ENCODE measurements at regions not wholly inside any gene's neighbourhood (a gene's known extent, or its start where the extent isn't known, plus 50 kb on each side); places are given as distances from the start of the nearest gene placed in this dataset.
"Not testable (repeated sequence)": the region's sequence is repeated elsewhere in the genome, so short reads cannot be mapped to it uniquely, and the experiment has no call there.

DNA sequence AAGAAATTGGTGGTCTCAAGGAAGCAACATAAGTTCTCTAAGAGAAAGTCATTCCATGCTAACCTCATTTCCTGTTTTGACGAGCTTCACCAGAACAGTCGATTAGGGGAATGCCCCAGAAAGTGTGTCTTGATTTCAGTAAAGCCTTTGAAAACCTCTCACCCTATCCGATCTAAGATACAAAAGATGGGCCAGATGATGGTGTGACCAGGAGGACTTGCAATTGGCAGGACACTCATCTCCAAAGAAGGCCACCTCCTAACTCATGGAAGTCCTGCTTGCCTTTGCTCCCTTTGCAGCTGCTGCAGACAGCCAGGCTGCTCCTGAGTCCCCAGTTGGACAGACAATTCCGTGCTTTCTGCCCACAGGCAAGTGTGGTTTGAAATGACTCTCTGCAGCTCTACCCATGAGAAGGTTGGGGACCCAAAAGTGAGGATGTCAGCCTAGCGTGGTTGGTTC is 304.2 kb downstream of the BCL2L11 start:
- not testable (repeated sequence) for DNase-seq (ENCODE audit: low read depth)

DNA sequence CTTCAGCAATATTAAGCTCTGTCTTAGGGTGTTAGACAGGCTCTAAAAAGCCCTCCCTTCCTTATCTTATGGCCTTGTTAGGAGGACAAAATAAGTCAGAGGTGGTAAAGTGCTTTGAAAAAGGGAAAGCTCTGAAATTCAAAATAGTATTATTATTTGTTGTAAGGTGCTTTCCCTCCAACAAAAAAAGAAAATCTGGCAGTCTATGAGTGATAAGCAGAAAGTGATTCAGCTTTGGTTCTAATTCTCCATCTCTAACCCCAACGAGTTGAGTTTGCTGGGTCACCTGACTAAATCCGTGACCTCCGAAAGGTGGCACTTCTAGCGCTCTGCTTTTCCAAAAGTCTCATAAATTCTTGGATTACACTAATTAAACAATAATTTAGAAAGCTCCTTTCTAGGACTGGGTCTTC is 305.1 kb downstream of the BCL2L11 start:
- not testable (repeated sequence) for DNase-seq (ENCODE audit: low read depth)

DNA sequence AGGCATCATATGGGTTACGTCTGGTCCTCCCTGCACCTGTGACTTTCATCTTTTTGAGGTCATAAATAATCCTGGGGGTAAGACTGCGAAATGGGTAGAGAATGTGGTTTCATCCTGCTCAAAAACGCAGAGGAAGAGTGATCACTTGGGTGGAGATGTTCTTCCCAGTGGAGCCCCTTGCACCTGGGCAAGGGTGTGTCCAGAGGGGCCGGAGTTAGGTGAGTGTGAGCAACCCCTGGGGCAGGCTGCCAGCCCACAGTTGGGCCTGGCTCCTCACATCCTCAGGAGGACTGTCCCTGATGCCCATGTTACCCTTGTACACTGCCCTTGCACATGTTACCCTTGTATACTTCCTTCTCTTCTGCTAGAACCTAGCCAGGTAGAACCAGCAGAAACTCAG is 306.6 kb downstream of the BCL2L11 start:
- not testable (repeated sequence) for DNase-seq (ENCODE audit: low read depth)

DNA sequence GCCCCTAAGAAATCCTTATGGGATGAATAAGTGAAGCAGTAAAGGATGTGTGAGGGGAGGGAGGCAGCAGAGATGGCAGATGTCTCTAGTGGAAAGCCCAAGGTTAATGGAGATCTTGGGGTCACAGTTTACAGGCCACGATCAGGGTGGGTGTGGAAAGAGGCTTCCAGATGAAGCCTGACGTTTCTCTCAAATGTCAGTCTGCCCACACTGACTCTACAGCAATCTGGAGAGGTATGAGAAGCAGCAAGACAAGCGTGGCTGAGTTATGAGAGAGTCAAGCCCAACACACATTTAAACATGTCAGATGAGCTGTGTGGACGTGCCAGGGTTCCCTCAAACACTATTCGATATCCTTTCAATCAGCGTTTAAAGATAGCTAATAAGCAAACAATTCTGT is 308.2 kb downstream of the BCL2L11 start:
- not testable (repeated sequence) for DNase-seq (ENCODE audit: low read depth)

DNA sequence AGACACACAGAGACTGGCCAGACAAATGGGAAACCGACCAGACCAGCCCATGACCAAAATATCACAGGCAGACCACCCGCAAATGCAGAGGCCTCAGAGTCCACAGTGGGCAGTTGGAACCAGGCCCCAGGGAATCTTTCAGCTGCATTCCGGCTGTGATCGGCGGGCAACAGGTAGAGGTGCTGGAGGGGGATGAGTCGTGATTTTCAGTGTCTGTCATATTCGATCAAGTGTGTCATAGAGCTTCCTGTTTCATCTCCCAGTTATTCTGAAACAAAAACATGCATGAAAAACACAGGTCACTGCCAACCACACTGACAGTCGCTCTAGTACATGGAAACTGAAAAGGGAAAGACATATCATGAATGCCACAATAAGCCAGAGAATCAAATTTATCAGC is 308.6 kb downstream of the BCL2L11 start:
- DNase-seq (ENCODE audit: low read depth), result not testable (repeated sequence)

DNA sequence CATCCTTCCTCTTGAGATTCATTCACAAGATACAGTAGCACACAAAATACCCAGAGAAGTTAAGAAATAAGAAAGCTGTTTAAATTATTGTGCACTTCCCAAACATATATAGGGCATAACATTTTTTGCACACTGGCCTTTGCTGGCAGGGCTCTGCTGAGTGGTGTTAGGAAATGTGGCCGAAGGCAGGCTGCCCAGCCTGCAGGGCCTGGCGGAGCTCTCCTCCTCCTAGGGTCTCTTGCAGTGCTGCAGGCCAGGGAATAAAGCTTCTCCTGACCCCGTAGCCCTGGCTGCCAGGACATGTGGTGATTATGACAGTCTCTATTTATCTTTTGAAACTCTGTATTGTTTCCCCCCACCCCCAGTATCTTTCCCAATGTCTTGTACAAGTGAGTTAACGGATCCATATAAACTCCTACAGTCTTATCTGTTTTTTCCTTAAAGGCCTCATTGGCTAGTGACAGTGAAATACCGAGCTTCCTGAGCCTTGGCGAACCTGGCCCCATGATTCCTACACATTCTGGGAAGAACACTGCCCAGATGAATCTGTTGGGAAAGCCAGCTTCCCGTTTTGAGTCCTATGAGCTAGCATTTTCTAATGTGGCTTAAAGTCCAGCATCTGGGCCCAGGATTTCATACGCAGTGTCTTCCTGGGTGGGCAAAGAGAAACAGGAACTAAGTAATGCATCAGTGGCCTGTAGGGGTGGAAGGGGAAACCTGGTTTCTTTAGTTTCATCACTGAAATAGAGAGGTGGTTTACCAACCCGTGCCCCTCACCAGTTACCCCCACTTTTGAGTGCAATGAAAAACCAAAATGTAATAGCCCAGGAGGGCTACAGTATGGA is 310.3 kb downstream of the BCL2L11 start:
- not testable (repeated sequence) for DNase-seq (ENCODE audit: low read depth)

DNA sequence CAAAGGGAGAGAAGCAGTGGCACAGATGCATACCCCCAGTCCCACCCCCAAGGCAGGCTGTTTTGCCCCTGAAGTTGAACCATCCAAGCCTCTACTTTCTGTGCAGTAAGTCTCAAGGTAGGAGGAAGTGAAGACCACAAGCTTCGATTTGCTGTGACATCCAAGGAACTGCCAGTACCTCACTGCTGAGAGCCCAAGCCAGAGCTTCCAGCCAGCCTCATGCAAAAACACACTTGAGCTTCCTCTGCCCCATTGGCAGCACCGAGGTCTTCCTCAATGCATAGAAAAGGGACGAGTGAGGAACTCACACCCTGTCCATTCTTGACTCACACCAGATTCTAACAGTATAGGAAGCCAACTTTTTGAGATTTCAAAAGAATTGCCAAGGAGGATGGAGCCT is 311.7 kb downstream of the BCL2L11 start:
- DNase-seq (ENCODE audit: low read depth), result not testable (repeated sequence)

DNA sequence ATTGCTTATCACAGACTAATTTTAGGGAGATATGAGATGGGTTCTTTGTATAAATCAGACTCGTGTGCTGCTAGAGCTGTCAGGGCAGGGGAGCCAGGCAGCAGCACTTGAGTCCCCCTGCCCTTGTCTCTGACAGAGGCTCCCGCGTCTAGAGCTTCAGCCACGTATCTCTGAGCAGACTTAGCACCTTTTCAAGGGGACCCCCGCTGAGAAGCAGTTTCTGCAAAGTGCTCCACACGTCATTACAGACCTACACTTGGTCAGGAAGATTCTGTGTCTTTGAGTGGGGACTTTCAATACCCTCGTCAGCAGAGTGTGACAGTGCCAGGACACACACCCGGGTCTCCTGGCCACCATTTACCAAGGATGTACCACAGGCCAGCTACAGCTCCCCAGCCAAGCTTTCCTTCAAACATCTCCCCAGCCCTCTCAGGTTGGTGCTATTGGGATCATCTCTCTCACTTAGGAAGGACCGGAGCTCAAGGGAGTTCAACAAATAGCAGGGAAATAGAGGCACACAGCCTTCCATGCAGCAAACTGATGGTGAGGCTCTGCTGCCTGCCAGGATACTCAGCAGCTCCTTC is 312.3 kb downstream of the BCL2L11 start:
- DNase-seq (ENCODE audit: low read depth), result not testable (repeated sequence)

DNA sequence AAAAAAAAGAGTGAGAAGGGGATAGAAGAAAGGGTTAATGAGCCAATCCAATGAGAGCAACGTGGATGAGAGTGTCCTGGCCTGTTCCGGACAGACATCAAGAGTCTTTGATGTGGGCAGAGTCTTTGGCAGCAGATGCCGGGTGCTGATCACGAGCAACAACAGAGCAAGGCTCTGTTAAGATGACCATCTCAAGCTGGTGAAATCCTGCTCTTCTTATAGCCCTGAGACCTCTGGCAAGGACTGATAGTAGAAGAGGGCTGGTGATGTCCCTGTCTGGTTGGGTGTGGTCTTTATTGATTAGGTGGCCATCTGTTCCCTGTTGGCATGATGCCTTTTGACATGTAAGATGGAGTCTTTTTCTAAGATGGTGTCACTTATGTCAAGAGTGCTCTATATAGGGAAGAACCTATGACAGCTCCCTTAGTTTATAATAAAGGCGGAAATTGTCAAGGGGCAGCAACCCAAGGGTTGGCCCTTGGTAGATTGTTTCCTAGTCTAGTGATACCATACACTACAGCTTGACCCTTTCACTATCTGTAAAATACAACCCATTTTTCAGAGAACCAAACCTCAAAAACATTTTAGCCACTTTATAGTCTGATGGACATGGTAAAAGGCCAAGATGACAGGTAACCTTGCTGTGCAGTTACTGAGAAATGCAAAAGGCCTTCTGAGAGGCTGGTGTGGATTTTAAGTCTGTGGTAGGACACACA is 313.3 kb downstream of the BCL2L11 start:
- not testable (repeated sequence) for DNase-seq (ENCODE audit: low read depth)

DNA sequence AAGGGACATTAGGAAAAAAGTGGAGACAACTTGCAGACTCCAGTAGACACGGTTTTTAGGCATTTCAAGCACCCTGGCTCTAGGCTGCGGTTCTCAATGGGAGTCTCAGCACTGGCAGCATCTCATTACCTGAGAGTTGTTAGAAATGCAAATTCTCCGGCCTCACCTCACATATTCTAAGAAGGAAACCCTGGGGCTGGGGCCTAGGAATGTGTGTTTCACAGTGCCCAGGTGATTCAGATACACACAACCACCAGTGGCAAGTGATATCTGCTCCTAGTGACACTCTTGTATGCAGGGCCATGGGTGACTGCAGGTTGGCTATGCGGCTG is 313.9 kb downstream of the BCL2L11 start:
- not testable (repeated sequence) for DNase-seq (ENCODE audit: low read depth)

DNA sequence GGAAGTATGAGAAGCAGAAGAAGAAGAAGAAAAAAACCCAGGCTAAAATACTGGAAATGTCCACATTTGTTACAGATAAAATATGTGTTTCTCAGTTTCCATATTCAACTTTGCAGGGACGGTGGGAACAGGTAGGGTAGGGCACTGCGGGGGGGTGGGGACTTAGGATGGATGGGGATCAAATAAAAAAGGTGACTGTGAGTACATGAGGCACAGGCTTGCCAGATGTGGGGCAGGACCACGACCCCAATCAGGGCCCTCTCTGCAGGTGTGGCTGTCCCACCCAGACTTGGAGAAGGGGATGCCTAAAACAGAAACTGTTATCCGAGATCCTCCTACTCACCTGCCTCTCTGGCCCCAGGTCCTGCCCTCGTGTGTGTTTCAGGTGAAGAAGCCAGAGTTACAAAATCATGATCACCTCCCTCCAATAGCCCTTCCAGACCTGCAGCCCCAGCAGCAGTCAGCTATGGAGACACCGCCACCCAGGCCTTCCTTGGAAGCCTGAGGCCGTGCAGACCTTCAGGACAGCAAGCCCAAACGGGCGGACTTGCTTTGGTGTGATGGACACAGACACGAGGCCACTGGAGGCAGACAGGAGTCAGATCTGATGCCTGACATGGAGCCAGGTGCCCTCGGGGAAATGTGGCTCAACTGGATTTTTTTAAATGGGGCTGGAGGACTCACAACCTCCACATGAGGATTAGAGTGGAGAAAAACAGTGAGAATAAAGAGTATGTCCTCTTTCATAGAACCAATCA is 315.0 kb downstream of the BCL2L11 start:
- not testable (repeated sequence) for DNase-seq (ENCODE audit: low read depth)

DNA sequence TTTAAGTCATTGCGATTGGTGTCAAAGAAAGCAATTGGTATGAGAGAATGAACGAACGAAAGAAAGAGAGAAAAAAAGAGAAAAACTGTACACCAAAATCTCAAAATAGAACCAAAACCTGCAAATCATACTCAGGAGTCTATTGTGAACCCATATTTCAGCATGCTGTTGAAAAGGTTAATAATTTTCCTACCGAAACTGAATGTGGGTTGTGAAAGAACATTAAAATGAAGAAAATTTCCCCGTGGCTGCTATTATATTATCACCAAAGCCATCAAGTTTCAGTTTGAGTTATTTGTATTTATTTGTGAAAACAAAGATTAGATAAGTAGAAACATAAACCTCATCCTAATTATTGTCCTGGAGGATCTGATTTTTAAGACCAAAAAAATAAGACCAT is 315.7 kb downstream of the BCL2L11 start:
- DNase-seq (ENCODE audit: low read depth), result not testable (repeated sequence)

DNA sequence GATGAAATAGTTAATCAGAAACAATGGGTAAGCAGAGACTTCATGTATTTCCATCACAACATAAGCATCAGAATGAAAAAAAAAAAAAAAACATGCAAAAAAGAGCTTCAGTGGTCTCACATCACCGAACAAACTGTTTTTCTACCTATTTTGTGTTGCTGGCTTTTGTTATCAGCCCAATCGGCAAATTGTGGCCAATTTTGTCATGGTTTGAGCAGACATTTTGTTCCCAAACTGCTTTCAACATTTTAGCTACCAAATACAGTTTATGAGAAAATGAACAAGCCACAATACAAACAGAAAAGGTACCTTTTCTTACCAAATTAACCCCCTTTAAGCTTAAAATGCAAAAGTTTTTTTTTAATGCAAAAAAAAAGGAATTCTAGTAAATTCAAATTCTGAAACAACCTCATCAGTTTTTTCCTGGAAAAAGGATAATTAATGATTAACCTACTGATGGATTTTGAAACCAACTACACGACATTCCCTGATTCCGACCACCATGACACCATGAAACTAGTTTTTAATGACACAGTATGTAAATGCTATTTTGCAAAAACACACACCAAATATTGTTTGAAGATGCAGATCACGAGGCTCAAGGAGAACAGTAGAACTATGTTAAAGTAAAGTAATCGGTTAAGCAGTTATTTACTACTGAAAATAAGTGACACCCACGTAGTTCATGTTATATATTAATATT is 316.7 kb downstream of the BCL2L11 start:
- not testable (repeated sequence) for DNase-seq (ENCODE audit: low read depth)

DNA sequence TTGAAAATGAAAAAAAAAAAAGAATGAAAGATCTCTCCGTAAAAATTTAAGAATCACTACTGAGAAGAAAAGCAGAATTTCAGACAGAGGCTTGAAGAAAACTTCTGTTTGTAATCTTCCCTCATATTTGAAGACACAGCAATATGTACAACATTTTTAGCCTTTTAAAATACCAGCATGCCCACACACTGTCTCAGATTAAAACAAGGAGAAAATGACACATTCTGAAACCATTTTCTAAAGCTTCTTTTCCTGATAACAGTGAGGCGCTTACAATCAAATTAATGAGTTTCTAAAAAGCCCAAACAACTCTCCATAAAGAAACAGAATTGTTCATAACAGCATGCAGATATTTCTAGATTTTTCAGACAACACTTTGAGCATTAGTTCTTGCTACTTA is 317.4 kb downstream of the BCL2L11 start:
- DNase-seq (ENCODE audit: low read depth), result not testable (repeated sequence)

DNA sequence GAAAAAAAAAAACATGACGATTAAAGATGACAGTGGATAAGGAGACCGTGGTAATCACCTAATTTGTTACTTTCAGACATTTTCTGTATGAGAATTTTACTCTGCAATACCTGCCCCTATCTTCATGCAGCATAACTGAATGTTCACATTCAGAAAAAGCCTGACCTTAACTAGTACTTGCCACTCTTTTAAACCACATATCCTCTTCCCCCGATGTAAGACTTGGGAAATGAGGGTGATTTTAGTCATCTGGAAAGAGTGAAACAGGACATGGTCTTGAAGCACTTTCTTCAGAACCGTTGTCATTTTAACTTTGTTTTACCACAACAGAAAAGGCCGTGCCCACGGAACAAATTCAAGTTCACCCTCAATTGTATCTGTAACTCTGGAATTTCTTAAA is 318.5 kb downstream of the BCL2L11 start:
- DNase-seq (ENCODE audit: low read depth), result not testable (repeated sequence)

DNA sequence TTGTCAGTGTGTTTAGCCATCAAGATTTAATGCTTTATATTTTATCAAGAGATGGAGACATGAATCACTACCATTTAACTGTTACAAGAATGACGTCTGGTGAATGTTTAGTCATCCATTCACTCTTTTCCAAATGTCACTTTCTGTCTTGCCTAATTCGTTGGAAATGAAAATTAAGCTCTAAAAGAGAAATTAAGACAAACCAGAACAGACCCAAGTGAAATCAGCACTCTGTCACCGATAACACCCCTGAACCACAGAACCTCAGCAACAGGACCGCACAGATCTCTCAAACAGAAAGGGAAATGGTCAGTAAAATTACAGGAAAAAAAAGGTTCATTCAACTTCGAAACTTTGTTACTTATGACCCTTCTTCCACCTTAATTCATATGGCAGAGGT is 320.9 kb downstream of the BCL2L11 start:
- DNase-seq (ENCODE audit: low read depth), result not testable (repeated sequence)

DNA sequence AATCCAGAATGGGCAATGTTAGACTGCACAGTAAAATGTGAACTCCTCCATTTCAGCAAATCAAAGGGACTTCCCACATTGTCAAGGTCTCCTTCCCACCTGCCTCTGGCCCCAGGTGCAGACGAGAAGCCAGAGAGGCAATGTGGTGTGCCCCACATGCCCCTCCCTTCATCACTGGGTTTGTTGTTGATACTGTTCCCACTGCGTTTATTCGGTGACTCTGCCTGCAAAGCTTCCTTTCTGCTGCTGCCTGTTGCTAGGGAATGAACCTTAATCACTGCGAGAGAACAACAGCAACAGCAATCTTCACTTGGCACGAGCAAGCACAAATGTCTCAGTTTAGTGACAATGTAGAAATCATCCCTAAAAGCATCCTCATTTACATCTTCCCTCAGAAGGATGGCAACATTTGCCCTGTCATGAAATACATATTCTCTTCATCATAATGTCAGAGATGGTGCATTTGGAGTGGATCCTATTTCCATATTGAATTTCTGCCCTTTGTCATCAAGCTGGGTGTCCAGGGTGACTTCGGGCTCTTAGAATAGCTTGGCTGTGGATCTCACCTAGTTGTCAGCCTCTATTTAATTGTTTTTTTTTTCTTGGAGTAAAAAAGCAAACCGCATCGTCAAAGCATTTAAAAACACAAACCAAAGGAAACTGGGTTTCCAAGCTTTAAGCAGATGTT is 322.2 kb downstream of the BCL2L11 start:
- not testable (repeated sequence) for DNase-seq (ENCODE audit: low read depth)

DNA sequence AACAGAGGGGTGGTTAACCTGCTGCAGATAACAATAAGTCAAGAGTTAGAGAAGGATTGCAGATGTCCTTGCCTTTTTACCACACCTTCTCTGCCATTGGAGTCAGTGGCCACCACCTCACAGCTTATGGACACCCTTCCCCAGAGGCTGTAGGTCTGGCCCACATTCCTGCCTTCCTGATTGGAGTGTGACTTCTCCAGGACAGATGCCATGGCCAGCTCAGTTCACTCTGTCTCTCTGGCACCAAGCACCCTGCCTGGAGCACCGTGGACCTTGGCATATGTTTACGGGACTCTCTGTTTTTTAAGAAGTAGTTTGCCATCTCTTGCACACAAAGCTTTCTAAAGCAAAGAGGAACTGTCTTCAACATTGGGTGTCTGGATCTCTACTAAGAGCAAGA is 323.8 kb downstream of the BCL2L11 start:
- DNase-seq (ENCODE audit: low read depth), result not testable (repeated sequence)

DNA sequence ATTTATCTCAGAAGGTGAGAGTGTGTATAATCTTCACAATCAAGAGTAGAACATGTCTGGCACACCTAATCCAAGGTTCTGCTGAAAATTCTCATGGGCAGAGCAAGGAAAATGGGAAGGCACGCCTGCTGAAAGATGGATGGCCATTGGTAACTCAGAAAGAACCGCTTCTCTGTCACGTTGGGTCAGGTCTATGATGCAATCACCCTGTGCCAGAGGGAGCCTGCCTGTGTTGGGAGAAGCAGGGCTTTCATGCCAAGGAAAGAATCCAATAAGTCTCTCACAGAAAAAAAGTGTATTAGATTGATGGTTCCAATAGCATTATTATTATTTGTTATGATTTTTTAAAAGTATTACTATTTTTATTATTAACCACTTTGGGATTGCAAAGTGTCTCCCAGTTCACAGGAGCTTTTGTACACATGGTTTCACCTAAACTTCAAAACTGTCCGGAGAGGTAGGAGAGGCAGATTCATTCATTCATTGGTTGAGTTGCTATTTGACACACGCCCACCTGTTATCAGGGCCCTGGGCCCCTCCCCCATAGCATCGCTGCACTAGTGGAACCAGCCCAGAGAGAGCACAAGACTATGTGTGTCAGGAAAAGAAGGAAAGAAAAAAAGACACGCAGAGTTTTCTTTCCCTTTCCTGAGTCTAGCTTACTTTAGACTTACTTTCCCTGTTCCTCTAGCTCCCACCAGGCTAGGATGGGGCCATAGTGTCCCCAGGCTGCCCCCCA is 324.6 kb downstream of the BCL2L11 start:
- not testable (repeated sequence) for DNase-seq (ENCODE audit: low read depth)

DNA sequence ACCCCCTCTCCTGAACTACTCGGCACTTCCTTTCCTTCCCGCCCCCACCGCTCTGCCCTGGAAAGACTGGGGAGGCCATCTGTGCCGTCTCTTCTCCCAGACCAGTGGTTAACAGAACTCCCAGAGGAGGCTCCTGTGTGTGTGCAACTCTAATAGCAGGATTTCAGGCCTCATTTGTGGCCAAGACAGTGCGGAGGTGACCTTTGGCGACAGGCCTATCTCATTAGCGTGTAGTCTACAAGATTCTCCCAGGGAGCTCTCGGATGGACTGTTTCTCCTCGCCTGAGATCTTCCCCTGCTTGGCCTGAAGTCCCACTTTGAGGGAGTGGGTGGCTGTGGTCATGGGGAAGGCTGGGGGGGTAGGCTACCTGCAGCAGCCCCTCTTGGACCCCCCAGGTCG is 325.2 kb downstream of the BCL2L11 start:
- DNase-seq (ENCODE audit: low read depth), result not testable (repeated sequence)

Data from ELR (cell line).